Liver (tissue), 8 donors: ENCODE measurements at regions not wholly inside any gene's neighbourhood (a gene's known extent, or its start where the extent isn't known, plus 50 kb on each side); places are given as distances from the start of the nearest gene placed in this dataset.

Source experiments
- DNase-seq: peaks from one replicate; pipeline ENCODE4 v3.0.0-alpha.2; 2017; ENCODE audit warnings: low spot score
- H3K27ac ChIP-seq, 2 donors: one replicate each; pipeline ENCODE4 v1.7.0; 2013; ENCODE audit warnings: inconsistent platforms in 2 of 2, low read length in 2 of 2, control low read depth in 1 of 2, low read depth in 1 of 2, mild to moderate bottlenecking in 1 of 2
- H3K27me3 ChIP-seq, 4 donors: one replicate each; pipeline versions ENCODE4 v1.6.1 to v1.7.0; 2013; ENCODE audit warnings: low read length in 3 of 4, inconsistent platforms in 1 of 4, mild to moderate bottlenecking in 1 of 4, moderate library complexity in 1 of 4; ENCODE audit not compliant: control insufficient read depth in 4 of 4, insufficient read depth in 4 of 4
- H3K36me3 ChIP-seq, 4 donors: one replicate each; pipeline versions ENCODE4 v1.6.1 to v1.7.0; 2013; ENCODE audit warnings: low read length in 3 of 4, mild to moderate bottlenecking in 3 of 4, low read depth in 1 of 4, moderate library complexity in 1 of 4; ENCODE audit not compliant: control insufficient read depth in 4 of 4, insufficient read depth in 3 of 4
- H3K4me1 ChIP-seq, 4 donors: one replicate each; pipeline versions ENCODE4 v1.6.1 to v1.7.0; 2013; ENCODE audit warnings: low read length in 3 of 4, mild to moderate bottlenecking in 3 of 4, moderate library complexity in 1 of 4; ENCODE audit not compliant: control insufficient read depth in 4 of 4, insufficient read depth in 4 of 4
- H3K4me3 ChIP-seq, 3 donors: one replicate each; pipeline versions ENCODE4 v1.6.1 to v1.7.0; 2013; ENCODE audit warnings: low read length in 3 of 3, control low read depth in 1 of 3, low read depth in 1 of 3, mild to moderate bottlenecking in 1 of 3
- H3K9ac ChIP-seq, 2 donors: one replicate each; pipeline ENCODE4 v1.7.0; 2013; ENCODE audit warnings: low read length in 2 of 2, mild to moderate bottlenecking in 2 of 2, moderate library complexity in 2 of 2, control low read depth in 1 of 2, low read depth in 1 of 2
- H3K9me3 ChIP-seq, 4 donors: one replicate each; pipeline versions ENCODE4 v1.6.1 to v1.7.0; 2013; ENCODE audit warnings: low read length in 3 of 4; ENCODE audit not compliant: control insufficient read depth in 4 of 4
- CTCF ChIP-seq: fragments of 150-350 bp; IDR thresholded peaks from 2 replicates; pipeline ENCODE4 v1.5.1; 2017; ENCODE audit warnings: improper control_type of control experiment, low read depth, low read length; ENCODE audit not compliant: missing input control
- EGR1 ChIP-seq, 2 donors: IDR thresholded peaks; 2 replicates each; pipeline ENCODE4 v1.6.1; 2016 to 2018; ENCODE audit warnings: antibody characterized with exemption in 2 of 2, low read depth in 2 of 2
- FOXA1 ChIP-seq: IDR thresholded peaks from 2 replicates; pipeline ENCODE4 v1.6.1; 2016; ENCODE audit warnings: antibody characterized with exemption
- FOXA2 ChIP-seq: IDR thresholded peaks from 2 replicates; pipeline ENCODE4 v1.6.1; 2016; ENCODE audit warnings: antibody characterized with exemption
- GABPA ChIP-seq, 2 donors: IDR thresholded peaks in 1 of 2; conservative IDR thresholded peaks in 1 of 2; 2 replicates each; pipeline ENCODE4 v1.6.1; 2016; ENCODE audit warnings: antibody characterized with exemption in 2 of 2, mild to moderate bottlenecking in 1 of 2, moderate library complexity in 1 of 2
- HNF4A ChIP-seq, 2 donors: conservative IDR thresholded peaks; 2 replicates each; pipeline ENCODE4 v1.6.1; 2016; ENCODE audit warnings: antibody characterized with exemption in 2 of 2, mild to moderate bottlenecking in 2 of 2
- HNF4G ChIP-seq: IDR thresholded peaks from 2 replicates; pipeline ENCODE4 v1.6.1; 2016; ENCODE audit warnings: antibody characterized with exemption
- JUND ChIP-seq, 2 donors: IDR thresholded peaks; 2 replicates each; pipeline ENCODE4 v1.6.1; 2016; ENCODE audit warnings: antibody characterized with exemption in 2 of 2
- NR2F2 ChIP-seq: IDR thresholded peaks from 2 replicates; pipeline ENCODE4 v1.6.1; 2016; ENCODE audit warnings: antibody characterized with exemption
- RAD21 ChIP-seq, 2 donors: IDR thresholded peaks; 2 replicates each; pipeline ENCODE4 v1.6.1; 2016; ENCODE audit warnings: antibody characterized with exemption in 2 of 2, mild to moderate bottlenecking in 2 of 2
- RXRA ChIP-seq, 2 donors: IDR thresholded peaks; 2 replicates each; pipeline ENCODE4 v1.6.1; 2017 to 2018; ENCODE audit warnings: antibody characterized with exemption in 2 of 2, mild to moderate bottlenecking in 1 of 2
- SP1 ChIP-seq: IDR thresholded peaks from 2 replicates; pipeline ENCODE4 v1.6.1; 2018; ENCODE audit warnings: antibody characterized with exemption, mild to moderate bottlenecking
- TAF1 ChIP-seq: conservative IDR thresholded peaks from 2 replicates; pipeline ENCODE4 v1.6.1; 2016; ENCODE audit warnings: antibody characterized with exemption, mild to moderate bottlenecking
- YY1 ChIP-seq: IDR thresholded peaks from 2 replicates; pipeline ENCODE4 v1.6.1; 2016; ENCODE audit warnings: antibody characterized with exemption, mild to moderate bottlenecking
- ZBTB33 ChIP-seq: IDR thresholded peaks from 2 replicates; pipeline ENCODE4 v1.6.1; 2016; ENCODE audit warnings: antibody characterized with exemption
- WGBS: extraction: QIAGEN DNeasy Blood & Tissue Kit; methylation state at CpG from one replicate; pipeline ENCODE4 v1.1.7; 2013; 5-methylcytosine and 5-hydroxymethylcytosine counted together
- TF ChIP-seq, protein P1 (sequence below): IDR thresholded peaks from 2 replicates; pipeline ENCODE4 v1.6.1; 2016; ENCODE audit warnings: antibody characterized with exemption
- TF ChIP-seq, protein P2 (sequence below): IDR thresholded peaks from 2 replicates; pipeline ENCODE4 v1.6.1; 2016; ENCODE audit warnings: antibody characterized with exemption
- TF ChIP-seq, protein P3 (sequence below): IDR thresholded peaks from 2 replicates; pipeline ENCODE4 v1.6.1; 2016; ENCODE audit warnings: antibody characterized with exemption, mild to moderate bottlenecking
- donor health status: healthy.
- donor health status: healthy.
- donor health status: healthy.
- donor health status: healthy.
- donor health status: healthy.

- 93% methylated on average over 2 of the region's 2 CpGs for WGBS
- H3K4me1 ChIP-seq: no peaks in the 10 kb centered on the region
Measured at GRCh38 chr18:70617020-70617763, 328.3 kb downstream of the SOCS6 start.

More at GRCh38 chr18:70617020-70617763, 328.3 kb downstream of the SOCS6 start:
- TF ChIP-seq JUND (IDR thresholded peaks at IDR 0.05) (no peak), GABPA (IDR thresholded peaks at IDR 0.05 in 1 of 2, conservative IDR thresholded peaks at IDR 0.05 in 1 of 2) (no peak), NR2F2 (no peak), ZBTB33 (no peak), RXRA (IDR thresholded peaks at IDR 0.05) (no peak), FOXA2 (no peak), RAD21 (IDR thresholded peaks at IDR 0.05) (no peak), SP1 (no peak), HNF4A (conservative IDR thresholded peaks at IDR 0.05) (no peak), TAF1 (no peak), CTCF (no peak), YY1 (no peak), HNF4G (no peak), EGR1 (IDR thresholded peaks at IDR 0.05; ENCODE audit: low read depth in 2 of 2) (no peak), FOXA1 (no peak)
- TF ChIP-seq, protein P1, sequence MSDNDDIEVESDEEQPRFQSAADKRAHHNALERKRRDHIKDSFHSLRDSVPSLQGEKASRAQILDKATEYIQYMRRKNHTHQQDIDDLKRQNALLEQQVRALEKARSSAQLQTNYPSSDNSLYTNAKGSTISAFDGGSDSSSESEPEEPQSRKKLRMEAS: no peak
- TF ChIP-seq, protein P2, sequence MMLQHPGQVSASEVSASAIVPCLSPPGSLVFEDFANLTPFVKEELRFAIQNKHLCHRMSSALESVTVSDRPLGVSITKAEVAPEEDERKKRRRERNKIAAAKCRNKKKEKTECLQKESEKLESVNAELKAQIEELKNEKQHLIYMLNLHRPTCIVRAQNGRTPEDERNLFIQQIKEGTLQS: no peak
- TF ChIP-seq, protein P3, sequence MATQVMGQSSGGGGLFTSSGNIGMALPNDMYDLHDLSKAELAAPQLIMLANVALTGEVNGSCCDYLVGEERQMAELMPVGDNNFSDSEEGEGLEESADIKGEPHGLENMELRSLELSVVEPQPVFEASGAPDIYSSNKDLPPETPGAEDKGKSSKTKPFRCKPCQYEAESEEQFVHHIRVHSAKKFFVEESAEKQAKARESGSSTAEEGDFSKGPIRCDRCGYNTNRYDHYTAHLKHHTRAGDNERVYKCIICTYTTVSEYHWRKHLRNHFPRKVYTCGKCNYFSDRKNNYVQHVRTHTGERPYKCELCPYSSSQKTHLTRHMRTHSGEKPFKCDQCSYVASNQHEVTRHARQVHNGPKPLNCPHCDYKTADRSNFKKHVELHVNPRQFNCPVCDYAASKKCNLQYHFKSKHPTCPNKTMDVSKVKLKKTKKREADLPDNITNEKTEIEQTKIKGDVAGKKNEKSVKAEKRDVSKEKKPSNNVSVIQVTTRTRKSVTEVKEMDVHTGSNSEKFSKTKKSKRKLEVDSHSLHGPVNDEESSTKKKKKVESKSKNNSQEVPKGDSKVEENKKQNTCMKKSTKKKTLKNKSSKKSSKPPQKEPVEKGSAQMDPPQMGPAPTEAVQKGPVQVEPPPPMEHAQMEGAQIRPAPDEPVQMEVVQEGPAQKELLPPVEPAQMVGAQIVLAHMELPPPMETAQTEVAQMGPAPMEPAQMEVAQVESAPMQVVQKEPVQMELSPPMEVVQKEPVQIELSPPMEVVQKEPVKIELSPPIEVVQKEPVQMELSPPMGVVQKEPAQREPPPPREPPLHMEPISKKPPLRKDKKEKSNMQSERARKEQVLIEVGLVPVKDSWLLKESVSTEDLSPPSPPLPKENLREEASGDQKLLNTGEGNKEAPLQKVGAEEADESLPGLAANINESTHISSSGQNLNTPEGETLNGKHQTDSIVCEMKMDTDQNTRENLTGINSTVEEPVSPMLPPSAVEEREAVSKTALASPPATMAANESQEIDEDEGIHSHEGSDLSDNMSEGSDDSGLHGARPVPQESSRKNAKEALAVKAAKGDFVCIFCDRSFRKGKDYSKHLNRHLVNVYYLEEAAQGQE: no peak
- DNase-seq: no peak
- Histone ChIP-seq H3K4me3 (no peak overlapping the region), H3K27me3 (no peaks in the 10 kb centered on the region), H3K9ac (no peak overlapping the region), H3K27ac (no peak overlapping the region), H3K9me3 (no peaks in the 10 kb centered on the region), H3K36me3 (no peaks in the 10 kb centered on the region)
